ENCODE measurements at regions not wholly inside any gene's neighbourhood (a gene's known extent, or its start where the extent isn't known, plus 50 kb on each side); places are given as distances from the start of the nearest gene placed in this dataset.

DNA sequence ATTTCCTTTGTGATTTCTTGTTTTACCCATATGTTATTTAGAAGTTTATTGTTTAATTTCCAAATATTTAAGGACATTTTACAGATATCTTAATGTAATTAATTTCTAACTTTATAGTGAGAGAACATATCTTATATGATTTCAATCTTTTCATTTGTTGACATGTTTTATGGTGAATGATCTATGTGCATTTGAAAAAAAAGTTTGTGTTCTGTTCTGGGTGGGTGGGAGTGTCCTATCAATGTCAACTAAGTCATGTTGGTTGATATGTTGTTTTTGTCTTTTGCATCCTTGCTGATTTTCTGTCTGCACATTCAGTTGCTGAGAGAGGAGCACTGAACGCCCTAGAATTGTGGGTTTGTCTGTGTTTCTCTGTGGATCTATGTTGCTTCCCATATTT is 50.3 kb upstream of the CBFA2T3 start:
- no peak for DNase-seq

DNA sequence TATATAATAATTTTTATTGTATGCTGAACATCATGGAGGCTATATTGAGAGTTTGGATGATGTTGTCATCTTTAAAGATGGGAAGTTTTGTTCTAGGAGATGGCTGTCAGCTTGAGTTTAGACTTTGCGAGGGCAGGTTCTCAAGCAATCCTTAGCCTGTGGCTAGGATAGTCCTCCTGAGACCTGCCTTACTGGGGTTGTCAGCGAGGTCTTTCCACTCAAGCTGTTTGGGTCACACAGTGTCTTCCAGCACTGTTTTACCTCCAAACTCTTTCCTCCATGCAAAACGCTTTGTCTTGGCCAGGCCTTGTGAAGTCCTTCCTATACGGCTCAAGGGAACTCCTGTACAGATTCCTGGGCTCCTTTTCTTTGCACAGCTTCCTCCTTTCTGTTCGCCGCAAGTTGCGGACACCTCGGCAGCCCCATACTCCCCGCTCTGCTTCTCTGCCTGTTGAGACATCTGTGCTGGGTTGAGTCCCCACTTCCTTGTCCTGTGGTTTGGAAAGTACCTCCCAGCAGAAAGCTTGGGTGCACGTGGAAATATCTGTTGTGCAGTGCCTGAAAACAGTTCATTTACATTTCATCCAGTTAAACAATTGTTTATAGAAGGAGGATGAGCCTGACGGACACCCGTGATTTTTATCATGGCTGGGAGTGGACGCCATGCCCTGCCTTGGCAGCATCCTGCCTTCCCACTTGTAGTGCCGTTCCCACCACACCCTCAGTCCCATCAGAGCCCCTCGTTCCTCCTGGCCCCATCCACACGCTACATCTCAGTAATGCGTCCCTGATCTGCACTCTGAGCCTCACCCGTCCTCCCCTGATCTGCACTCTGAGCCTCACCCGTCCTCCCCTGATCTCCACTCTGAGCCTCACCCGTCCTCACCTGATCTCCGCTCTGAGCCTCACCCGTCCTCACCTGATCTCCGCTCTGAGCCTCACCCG is 55.0 kb upstream of the CBFA2T3 start:
- peak; percentile 32 for DNase-seq

DNA sequence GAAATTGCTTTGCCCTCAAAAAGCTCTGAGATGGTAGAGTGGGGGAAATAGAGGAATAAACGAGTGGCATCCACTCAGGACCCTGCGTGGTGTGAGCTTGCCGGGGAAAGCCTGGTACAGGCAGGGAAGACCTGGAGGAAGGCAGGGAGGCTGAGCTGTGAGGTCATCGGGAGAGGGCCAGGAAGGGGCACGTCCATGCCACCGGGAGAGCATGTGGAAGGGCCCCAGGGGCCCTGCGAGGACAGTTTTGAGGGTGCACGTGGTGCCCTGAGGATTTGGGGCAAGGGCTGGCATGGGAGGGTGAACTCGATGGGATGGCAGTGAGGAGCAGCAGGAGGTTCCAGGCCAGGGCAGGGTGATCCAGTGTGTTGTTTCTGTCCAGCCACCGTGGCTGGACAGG is 56.3 kb upstream of the CBFA2T3 start:
- no peak for DNase-seq

DNA sequence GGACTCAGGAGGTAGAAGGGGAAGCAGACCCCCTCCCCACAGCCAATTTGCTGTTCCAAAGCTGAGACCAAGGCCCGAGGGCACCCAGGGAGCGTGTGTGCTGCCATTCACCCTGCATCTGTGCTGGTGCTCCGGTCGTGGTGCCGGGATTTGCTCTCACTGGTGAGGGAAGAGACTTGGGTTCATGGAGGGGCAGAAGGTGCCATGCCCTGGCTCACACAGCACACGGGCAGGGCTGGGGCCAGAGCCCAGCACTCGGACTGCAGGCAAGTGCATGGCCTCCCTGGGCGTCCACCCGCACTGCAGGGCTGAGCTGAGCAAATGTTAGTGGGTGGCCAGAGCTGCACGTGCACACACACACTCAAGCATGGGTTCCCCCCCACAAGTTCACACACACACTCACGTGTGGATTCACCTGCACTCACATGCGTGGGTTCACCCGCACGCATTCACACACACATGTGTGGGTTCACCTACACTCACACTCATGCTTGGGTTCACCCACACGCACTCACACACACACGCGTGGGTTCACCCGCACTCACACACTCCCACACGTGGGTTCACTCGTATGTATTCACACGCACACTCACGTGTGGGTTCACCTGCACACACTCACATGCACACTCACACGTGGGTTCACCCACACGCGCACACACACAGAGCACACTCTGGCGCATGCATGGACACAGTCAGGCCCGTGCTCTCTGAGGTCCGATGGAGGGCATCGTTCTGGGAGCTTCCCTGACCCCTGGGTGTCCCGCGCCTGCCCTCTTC is 57.0 kb upstream of the CBFA2T3 start:
- no peak for DNase-seq

DNA sequence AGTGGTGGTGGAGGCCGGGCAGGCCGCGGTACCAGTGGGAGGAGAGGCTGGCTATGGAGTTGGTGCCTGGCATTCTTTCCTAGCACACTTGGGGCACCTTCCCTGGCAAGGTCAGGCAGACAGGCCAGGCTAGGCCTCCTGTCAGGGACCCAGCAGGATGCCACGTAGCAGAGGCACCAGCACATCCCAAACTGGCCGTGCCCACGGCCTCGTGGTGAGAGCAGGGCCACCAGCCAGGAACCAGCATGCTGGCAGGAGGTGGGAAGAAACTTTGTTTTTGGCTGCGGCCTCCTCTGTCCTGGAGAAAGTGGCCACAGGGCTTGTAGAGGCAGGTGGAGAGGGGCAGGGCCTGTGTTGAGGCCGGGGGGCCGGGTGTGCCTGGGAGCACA is 57.6 kb upstream of the CBFA2T3 start:
- DNase-seq = no peak

DNA sequence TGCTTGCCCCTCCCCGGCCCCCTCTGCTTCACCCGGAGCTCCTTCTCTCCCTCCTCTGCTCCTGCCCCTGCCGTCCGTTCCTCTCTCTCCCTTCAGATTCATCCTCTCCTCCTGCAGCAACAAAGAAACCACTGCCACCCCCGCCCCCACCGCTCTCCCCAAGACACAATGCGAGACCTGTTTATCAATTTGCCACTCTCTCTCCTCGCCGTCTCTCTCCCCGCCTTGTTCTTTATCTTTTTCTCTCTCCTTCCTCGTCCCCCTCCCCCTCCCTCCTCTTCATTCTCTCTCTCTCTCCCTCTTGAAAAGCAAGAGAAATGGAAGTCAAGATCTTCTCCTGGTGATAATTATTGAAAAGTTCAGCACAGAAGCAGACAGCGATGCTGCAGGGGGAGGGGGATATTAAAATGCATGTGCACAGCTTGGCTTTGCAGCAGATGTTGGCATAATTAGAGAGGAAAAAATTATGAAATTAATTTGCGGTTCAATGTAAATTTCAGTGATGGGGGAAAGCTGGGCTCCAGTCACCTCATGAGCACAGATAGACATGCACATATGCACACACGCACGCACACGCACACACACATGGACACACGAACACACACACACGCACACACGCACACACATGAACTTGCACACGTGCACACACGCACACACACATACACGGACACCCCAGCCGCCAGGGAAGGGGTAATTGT is 58.1 kb upstream of the CBFA2T3 start:
- no peak for DNase-seq

DNA sequence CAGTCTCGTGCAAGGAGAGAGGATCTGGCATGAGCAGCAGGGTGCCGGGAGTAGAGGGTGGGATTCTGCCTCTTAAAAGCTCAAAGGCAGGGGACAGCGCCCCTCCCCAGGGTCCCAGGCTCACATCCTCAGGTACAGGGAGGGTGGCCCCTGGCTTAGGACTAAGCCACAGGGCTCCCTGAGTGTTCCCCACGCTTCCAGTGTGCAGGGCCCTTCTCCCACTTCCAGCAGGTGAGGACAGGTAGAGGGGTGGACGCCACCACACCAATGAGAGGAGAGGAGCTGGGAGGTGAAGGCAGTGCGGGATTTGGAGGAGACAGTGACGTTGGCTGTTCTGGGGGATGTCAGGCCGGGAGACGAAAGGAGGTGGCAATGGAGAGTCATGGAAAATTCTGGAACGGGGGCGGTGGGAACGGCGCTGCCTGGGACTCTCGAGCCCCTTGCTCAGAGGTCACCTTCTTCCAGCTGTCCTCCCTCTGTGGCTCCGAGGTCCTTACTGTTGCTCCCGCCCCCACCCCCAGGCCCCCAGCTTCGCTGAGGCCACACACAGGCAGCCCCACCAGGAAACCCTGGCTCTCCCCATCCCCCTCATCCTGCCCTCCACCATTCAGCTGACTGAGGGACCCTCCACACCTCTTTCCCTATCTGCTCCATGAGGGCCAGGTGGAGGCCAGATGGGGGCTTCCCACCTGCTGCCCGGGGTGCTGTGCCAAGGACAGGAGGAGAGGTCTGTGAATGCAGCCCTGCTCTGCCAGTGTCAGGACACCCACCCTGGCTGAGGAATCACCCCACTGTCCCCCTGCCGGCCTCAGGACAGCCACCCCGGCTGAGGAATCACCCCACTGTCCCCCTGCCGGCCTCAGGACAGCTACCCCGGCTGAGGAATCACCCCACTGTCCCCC is 57.7 kb upstream of the ACSF3 start:
- no peak for DNase-seq

DNA sequence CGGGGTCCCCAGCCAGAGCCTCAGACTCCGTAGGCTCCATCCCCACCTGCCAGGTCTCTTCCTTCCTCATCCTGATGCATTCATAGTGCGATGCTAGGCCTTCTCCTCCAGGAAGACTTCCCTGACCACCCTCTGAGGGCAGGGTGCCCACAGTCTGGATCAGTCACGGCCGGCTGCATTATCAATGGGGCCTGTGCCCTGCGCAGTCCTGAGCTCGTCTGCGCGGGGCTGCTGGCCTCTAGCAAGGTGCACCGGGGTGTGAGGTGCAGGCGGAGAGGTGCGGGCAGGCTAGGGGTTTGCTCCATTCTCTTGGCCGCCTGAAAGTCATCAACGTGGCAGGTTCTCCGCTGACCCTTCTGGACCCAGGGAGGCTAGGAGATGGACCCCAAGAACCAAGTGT is 56.9 kb upstream of the ACSF3 start:
- DNase-seq = no peak

DNA sequence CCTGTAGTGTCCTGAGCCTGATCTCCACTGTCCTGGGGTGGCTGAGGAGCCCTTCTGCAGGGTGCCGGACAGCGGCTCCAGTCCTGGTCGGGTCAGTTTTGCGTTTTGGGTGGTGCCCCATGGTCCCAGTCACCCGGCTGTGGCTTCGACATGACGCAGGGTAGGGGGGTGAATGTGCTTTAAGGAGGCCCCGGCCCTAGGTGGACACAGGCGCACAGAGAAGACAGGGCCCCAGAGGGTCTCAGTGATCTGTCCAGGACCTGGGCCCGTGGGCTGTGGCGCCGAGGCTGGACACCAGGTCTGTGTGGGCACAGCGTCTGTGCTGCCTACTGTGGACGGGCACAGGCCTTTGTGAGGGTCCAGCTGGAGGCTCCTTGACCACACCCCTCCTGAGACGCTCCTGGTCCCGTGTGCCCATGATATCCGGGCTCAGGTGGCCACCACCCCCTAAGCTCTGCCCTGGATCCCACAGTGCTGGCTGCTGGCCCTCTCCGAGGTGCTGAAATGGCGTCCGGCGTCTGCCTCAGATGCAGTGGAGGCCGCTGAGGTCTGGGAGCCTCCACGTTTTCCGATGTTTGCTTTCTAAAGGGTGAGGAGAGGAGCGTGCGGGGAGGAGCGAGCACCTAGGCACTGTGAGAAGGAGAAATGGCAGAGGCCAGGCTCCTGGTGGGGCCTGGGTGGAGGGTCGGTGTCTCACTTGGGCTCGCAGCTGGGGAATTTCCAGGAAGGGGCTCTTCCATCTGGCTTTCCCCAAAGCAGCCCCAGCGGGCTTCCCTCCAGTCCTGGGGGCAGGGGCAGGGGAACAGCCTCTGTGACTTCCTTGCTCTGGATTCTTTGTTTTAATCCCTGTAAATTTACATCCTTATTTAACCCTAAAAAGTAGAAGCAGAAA is 56.1 kb upstream of the ACSF3 start:
- DNase-seq = no peak

DNA sequence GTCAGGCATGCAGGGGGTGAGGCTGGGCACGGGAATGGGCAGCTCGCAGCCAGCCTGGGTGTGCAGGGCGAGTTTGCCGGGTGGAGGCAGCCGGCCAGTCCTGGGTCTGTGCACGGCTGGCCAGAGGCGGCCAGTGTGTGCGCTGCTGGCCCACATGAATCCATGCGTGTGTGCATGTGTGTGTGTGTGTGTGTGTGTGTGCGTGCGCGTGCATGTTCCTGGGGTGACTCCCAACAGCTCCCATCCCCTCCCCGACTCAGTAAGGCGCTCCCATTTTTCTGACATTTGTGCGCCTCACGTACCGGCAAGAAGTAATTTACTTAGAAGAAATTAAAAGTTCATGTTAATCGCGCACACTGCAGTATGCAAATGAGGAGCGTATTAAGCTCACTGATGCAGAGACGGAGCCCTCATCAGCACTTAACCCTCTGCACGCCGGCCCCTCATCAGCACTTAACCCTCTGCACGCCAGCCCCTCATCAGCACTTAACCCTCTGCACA is 55.4 kb upstream of the ACSF3 start:
- DNase-seq = no peak

DNA sequence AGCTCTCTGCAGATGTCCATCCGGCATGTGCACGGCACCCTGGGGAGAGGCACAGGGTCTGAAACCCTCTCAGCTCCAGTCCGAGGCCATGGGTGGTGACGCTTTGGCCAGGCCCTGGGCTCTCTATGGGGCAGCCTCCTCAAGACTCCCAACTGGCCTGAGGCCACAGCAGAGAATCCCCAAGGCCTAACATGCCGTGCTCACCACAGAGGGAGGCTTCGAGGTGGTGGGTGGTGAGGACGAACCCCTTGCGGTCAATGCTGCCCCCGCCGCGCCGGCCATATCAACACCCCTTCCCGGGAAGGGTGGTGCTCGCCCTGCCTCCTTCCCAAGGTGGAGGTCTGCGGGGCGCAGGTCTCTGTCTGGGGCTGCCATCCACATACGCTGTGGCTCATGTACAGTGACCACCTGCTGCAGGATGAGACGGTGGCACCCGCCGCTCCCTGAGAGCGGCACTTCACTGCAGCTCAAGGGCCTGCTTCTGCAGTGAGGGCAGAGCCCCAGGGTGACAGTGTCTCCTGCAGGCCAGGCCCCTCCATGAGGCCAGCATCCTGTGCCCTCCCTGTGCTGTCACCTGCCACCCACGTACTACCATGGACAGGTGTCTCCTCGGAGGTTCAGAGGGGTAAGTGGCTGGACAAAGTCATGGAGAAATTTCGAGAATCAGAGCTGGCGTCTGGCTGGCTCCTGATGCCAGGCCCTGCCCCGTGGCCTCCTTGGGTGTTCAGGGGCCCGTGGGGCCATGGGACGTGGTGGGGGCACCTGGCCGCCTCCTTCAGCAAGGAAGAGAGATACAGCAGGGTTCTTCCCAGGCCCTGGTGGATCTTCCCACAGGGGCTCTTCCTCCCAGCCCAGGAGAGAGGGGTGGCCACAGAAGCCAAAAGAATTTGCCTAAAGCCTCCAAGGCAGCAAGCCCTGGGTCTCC is 54.6 kb upstream of the ACSF3 start:
- DNase-seq = no peak

DNA sequence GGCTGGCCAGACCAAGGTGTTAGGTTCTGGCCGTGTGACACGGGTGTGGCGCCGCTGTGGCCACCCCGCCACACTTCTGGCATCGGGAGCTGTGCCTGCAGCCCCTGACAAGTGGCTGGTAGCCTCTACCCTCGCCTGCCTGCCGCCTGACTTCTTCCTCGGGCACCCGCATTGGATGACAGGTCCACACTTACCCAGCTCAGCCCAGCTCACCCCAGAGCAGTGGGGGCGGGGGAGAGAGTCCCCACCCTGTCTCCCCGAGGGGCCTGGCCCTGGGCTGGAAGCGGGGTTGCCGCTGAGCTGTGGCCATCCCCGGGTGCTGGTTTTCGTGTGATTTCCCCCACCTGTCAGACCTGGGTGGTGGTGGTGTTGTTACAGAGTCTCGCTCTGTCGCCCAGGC is 53.9 kb upstream of the ACSF3 start:
- DNase-seq = no peak

DNA sequence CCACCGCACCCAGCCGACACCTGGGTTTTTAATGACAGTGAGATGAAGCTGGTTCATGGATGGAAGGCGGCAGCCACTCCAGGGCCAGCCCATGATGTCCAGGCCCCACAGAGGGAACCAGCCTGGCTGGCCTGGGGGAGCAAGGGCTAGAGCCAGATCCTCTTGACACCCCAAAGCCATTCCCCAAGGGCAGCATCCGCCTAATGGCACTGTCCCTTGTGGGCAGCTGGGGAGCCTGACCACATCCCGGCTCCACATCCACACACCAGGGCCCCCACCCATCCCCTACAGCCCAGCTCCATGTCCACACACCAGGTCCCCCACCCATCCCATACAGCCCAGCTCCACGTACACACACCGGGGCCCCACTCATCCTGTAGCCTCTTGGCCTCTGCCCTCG is 53.3 kb upstream of the ACSF3 start:
- no peak for DNase-seq

DNA sequence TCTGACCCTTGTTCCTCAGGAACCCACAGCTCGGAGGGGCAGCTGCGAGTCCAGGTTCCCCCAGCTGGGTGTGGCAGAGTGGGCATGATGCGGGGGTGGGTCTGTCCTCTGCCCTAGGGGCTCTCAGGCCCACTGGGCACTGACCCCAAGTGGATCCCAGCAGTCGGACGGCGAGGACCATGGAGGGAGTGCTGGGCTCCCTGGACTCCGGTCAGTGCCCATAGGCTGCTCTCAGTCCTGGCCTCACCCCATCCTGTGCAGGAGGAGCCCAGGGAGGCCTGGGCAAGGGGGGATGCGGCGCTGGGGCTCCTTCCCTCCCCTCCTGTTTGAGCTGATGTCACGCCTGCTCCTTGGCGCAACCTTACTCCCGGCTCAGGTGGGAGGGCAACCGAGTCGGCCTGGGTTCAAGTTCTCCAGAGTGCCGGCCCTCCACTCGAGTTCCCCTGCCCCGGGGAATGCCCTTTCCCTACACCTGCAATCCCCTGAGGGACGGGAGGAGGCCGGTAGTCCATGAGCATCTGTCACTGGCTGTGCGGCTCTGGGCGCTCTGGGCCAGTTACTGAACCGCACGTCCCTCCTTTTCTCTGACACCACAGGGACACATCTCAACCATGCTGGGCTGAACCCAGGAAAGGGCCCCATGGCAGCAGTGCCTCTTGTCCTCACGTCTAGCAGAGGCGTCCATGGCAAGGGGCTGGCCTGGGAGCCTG is 52.6 kb upstream of the ACSF3 start:
- no peak for DNase-seq

DNA sequence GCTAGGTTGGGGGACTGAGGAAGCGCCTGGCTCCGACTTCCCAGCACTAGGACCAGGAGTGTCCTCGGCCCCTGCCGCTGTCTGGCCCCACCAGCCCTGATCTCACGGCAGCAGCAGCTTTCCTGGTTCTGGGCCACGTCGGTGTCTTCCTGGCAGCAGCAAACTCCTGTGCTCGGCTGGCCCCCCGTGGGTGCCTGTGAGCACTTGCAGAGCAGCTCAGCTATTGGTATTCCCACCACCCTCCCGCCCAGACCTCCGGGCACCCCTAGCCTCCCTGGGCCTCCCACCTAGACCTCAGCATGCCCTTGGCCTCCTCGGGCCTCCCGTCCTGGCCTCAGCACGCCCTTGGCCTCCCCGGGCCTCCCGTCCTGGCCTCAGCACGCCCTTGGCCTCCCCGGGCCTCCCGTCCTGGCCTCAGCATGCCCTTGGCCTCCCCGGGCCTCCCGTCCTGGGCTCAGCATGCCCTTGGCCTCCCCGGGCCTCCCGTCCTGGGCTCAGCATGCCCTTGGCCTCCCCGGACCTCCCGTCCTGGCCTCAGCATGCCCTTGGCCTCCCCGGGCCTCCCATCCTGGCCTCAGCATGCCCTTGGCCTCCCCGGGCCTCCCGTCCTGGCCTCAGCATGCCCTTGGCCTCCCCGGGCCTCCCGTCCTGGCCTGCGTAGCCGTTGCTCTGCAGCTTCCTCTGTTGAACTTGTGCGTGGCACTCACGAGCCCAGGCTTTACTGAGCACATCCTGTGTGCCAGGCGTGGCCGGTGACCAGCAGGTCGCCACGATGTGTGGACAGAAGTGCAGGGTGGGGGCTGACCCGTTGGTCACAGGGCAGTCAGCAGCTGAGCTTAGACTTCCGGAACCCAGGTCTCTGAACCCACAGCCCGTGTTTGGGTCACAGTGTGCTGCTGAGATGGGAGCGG is 51.8 kb upstream of the ACSF3 start:
- no peak for DNase-seq

DNA sequence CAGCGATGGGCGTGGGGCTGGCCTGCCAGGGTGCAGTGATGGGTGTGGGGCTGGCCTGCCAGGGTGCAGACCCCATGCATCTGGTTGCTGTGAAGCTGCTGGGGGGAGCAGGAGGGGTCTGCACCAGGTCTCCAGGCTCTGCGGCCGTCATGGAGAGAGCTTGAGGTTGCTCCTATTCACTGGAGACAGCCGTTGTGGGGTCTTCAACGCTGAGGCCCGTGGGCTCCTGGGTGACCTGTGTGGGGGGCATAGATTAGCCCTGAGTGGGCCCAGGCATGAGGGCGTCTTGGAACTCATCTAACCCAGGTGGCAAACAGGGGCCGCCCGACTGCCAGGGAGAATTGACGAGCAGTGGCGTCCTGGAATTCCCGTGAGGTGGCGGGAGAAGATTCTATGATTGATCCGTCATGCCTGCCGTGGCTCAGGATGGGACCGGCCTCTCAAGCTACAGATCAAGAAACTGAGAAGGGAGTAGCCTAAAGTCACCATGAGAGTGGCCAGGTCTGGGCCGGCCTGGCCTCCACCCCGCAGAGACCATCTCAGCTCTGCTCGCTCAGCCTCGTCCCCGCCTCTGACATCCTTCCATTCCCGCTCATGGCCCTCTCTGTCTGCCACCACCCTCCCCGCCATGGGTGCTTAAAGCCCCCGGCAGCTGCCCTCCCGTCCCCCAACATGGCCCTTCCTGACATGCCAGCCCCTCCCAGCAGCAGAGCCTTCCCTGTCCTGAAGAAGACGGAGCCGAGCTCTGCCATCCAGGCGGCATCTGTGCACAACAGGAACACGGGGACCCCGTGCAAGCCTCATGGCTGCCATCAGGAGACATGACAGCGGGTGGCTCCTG is 50.7 kb upstream of the ACSF3 start:
- no peak for DNase-seq

Data from effector CD4-positive, alpha-beta T cell (primary cell).